Hepatocyte (in vitro differentiated cells): ENCODE measurements at regions not wholly inside any gene's neighbourhood (a gene's known extent, or its start where the extent isn't known, plus 50 kb on each side); places are given as distances from the start of the nearest gene placed in this dataset.

ENCODE experiments used
- EZH2 ChIP-seq: fragments of 200-600 bp; sonication (generic); IDR thresholded peaks from 2 replicates; pipeline ENCODE4 v1.6.1; 2016; ENCODE audit warnings: antibody characterized with exemption, mild to moderate bottlenecking, borderline replicate concordance
- TF ChIP-seq, protein P1 (sequence below): fragments of 200-600 bp; sonication (generic); IDR thresholded peaks from 2 replicates; pipeline ENCODE4 v1.5.1; 2016; ENCODE audit warnings: antibody characterized with exemption, mild to moderate bottlenecking; ENCODE audit not compliant: poor library complexity

DNA sequence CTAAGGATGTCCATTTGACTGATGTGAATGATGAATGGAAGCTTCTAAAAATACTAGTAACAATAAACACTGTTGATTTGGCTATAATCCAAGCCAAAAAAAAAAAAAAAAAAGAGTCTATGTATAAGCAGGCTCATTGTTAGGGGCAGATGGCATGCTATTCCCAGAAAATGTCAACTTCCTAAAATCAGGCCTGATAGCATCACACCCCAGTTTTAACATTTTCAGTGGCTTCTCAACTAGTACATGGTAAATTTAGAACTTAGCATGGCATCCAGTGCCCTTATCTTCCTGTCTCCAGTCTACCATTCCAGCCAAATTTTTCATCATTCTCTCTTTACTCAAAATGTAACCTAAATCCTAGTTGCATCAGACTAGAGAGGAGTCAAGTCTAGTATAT lies 288.2 kb upstream of the ZNF385D start:
- TF ChIP-seq EZH2 = no peak
- TF ChIP-seq, protein P1, sequence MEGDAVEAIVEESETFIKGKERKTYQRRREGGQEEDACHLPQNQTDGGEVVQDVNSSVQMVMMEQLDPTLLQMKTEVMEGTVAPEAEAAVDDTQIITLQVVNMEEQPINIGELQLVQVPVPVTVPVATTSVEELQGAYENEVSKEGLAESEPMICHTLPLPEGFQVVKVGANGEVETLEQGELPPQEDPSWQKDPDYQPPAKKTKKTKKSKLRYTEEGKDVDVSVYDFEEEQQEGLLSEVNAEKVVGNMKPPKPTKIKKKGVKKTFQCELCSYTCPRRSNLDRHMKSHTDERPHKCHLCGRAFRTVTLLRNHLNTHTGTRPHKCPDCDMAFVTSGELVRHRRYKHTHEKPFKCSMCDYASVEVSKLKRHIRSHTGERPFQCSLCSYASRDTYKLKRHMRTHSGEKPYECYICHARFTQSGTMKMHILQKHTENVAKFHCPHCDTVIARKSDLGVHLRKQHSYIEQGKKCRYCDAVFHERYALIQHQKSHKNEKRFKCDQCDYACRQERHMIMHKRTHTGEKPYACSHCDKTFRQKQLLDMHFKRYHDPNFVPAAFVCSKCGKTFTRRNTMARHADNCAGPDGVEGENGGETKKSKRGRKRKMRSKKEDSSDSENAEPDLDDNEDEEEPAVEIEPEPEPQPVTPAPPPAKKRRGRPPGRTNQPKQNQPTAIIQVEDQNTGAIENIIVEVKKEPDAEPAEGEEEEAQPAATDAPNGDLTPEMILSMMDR = no peak
